Mammary epithelial cell (primary cell): ENCODE measurements at regions not wholly inside any gene's neighbourhood (a gene's known extent, or its start where the extent isn't known, plus 50 kb on each side); places are given as distances from the start of the nearest gene placed in this dataset.

Experiments
- CTCF ChIP-seq, 2 donors: IDR thresholded peaks in 1 of 2; conservative IDR thresholded peaks in 1 of 2; 2 replicates each; pipeline ENCODE4 v1.5.1; 2011 to 2012; ENCODE audit warnings: inconsistent platforms in 2 of 2, low read length in 2 of 2, mild to moderate bottlenecking in 2 of 2, control low read depth in 1 of 2, low read depth in 1 of 2; ENCODE audit not compliant: insufficient read depth in 1 of 2; ENCODE audit errors: extremely low read depth in 1 of 2
- EZH2 ChIP-seq: IDR thresholded peaks from 2 replicates; pipeline ENCODE4 v1.6.1; 2012; ENCODE audit warnings: low read length, inconsistent platforms, borderline replicate concordance

DNA sequence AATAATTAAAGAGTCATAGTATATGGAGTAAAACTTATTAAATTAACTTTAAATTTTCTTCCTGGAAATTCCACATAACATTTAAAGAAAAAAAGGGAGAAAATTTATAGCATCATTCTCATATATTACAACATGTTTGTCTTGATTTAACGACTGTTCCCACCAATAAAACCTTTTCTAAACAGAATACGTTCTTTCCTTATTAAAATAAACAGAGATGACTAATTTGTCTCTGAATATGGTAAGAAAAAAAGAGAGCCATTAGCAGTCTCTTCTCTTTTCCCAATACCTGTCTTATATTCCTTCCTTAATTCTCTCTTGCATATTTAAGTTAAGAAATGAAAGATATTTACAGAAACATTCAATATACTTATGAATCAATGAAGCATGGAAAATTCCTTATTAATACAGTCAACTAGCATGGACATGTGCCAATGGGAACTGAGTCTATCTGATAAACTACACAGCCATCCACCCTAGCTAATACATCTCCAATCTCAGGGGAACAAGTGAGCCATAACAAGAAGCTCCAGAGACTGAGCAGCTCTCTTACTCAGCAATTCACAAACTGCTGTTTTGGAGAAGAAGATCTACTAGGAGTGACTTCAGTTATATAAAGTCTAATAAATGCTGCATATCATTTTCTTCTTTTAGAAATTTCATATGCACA is 347.1 kb upstream of the MANEA start:
- TF ChIP-seq CTCF (conservative IDR thresholded peaks at IDR 0.05 in 1 of 2, IDR thresholded peaks at IDR 0.05 in 1 of 2; ENCODE audit: extremely low read depth in 1 of 2, insufficient read depth in 1 of 2, low read depth in 1 of 2, low read length in 2 of 2) = no peak
- TF ChIP-seq EZH2 = no peak
